ENCODE measurements at regions not wholly inside any gene's neighbourhood (a gene's known extent, or its start where the extent isn't known, plus 50 kb on each side); places are given as distances from the start of the nearest gene placed in this dataset.

- TF ChIP-seq CTCF (IDR thresholded peaks at IDR 0.05) (no peak), EP300 (IDR thresholded peaks at IDR 0.05) (no peak)
Observed at GRCh38 chr7:96599288-96599936, 110.2 kb downstream of the SEM1 start.

Measured in suprapubic skin (tissue), 3 donors.